NT2/D1 (cell line): ENCODE measurements at regions not wholly inside any gene's neighbourhood (a gene's known extent, or its start where the extent isn't known, plus 50 kb on each side); places are given as distances from the start of the nearest gene placed in this dataset.

Source experiments
- SUZ12 ChIP-seq: IDR thresholded peaks from 2 replicates; pipeline ENCODE4 v1.6.1; 2011; ENCODE audit not compliant: insufficient read length, insufficient read depth; ENCODE audit errors: extremely low read depth
- YY1 ChIP-seq: IDR thresholded peaks from 2 replicates; pipeline ENCODE4 v1.6.1; 2011; ENCODE audit not compliant: insufficient read length, insufficient read depth

GRCh38 chr7:39892361-39892760, 57.7 kb upstream of the CDK13 start:
- TF ChIP-seq YY1 (no peak), SUZ12 (no peak)
